ENCODE measurements at regions not wholly inside any gene's neighbourhood (a gene's known extent, or its start where the extent isn't known, plus 50 kb on each side); places are given as distances from the start of the nearest gene placed in this dataset.
"Not testable (repeated sequence)": the region's sequence is repeated elsewhere in the genome, so short reads cannot be mapped to it uniquely, and the experiment has no call there.

GRCh38 chr2:35963824-35964223, 391.8 kb upstream of the CRIM1 start:
- TF ChIP-seq MAX (IDR thresholded peaks at IDR 0.05; ENCODE audit: low read depth, low read length) (no peak), CTCF (IDR thresholded peaks at IDR 0.05; ENCODE audit: low read depth, low read length) (no peak), MYC (IDR thresholded peaks at IDR 0.05; ENCODE audit: low read depth, low read length) (no peak), POLR2A (IDR thresholded peaks at IDR 0.05; ENCODE audit: extremely low read depth, insufficient read length) (no peak)
- DNase-seq (ENCODE audit: low read depth), result no peak
- no peak overlapping the region for H3K4me3 ChIP-seq (ENCODE audit: low read depth, low read length)

- no peak overlapping the region for H3K4me3 ChIP-seq (ENCODE audit: low read depth, low read length)
- no peak for DNase-seq (ENCODE audit: low read depth)
- no peak for TF ChIP-seq MAX (IDR thresholded peaks at IDR 0.05; ENCODE audit: low read depth, low read length)
- no peak for TF ChIP-seq POLR2A (IDR thresholded peaks at IDR 0.05; ENCODE audit: extremely low read depth, insufficient read length)
- TF ChIP-seq CTCF (IDR thresholded peaks at IDR 0.05; ENCODE audit: low read depth, low read length), result no peak
- TF ChIP-seq MYC (IDR thresholded peaks at IDR 0.05; ENCODE audit: low read depth, low read length), result no peak
Observed at GRCh38 chr2:35963357-35963756, 392.2 kb upstream of the CRIM1 start.

GRCh38 chr2:35962585-35963146, 392.9 kb upstream of the CRIM1 start:
- DNase-seq (ENCODE audit: low read depth), result no peak
- H3K4me3 ChIP-seq (ENCODE audit: low read depth, low read length), result no peak overlapping the region
- TF ChIP-seq MYC (IDR thresholded peaks at IDR 0.05; ENCODE audit: low read depth, low read length), result no peak

GRCh38 chr2:35960596-35960995, 395.0 kb upstream of the CRIM1 start:
- no peak for DNase-seq (ENCODE audit: low read depth)
- H3K4me3 ChIP-seq (ENCODE audit: low read depth, low read length), result no peak overlapping the region
- TF ChIP-seq CTCF (IDR thresholded peaks at IDR 0.05; ENCODE audit: low read depth, low read length) (no peak), MAX (IDR thresholded peaks at IDR 0.05; ENCODE audit: low read depth, low read length) (no peak), MYC (IDR thresholded peaks at IDR 0.05; ENCODE audit: low read depth, low read length) (no peak), POLR2A (IDR thresholded peaks at IDR 0.05; ENCODE audit: extremely low read depth, insufficient read length) (no peak)

- DNase-seq (ENCODE audit: low read depth); H3K4me3 ChIP-seq (ENCODE audit: low read depth, low read length): not testable (repeated sequence)
Observed at GRCh38 chr2:35957053-35957452, 398.5 kb upstream of the CRIM1 start.

- DNase-seq (ENCODE audit: low read depth), result no peak
- no peak overlapping the region for H3K4me3 ChIP-seq (ENCODE audit: low read depth, low read length)
- TF ChIP-seq MYC (IDR thresholded peaks at IDR 0.05; ENCODE audit: low read depth, low read length) (no peak), POLR2A (IDR thresholded peaks at IDR 0.05; ENCODE audit: extremely low read depth, insufficient read length) (no peak), MAX (IDR thresholded peaks at IDR 0.05; ENCODE audit: low read depth, low read length) (no peak), CTCF (IDR thresholded peaks at IDR 0.05; ENCODE audit: low read depth, low read length) (no peak)
Observed at GRCh38 chr2:35946478-35946877, 409.1 kb upstream of the CRIM1 start.

- no peak for DNase-seq (ENCODE audit: low read depth)
- no peak overlapping the region for H3K4me3 ChIP-seq (ENCODE audit: low read depth, low read length)
- TF ChIP-seq CTCF (IDR thresholded peaks at IDR 0.05; ENCODE audit: low read depth, low read length) (no peak), POLR2A (IDR thresholded peaks at IDR 0.05; ENCODE audit: extremely low read depth, insufficient read length) (no peak), MAX (IDR thresholded peaks at IDR 0.05; ENCODE audit: low read depth, low read length) (no peak), MYC (IDR thresholded peaks at IDR 0.05; ENCODE audit: low read depth, low read length) (no peak)
Observed at GRCh38 chr2:35938838-35939237, 416.7 kb upstream of the CRIM1 start.
